Osteoblast (primary cell): ENCODE measurements at regions not wholly inside any gene's neighbourhood (a gene's known extent, or its start where the extent isn't known, plus 50 kb on each side); places are given as distances from the start of the nearest gene placed in this dataset.

Source experiments
- DNase-seq: peaks from one replicate; pipeline ENCODE4 v3.0.0; 2011; ENCODE audit warnings: low spot score, mixed read lengths; ENCODE audit not compliant: insufficient read length; ENCODE audit errors: missing footprints
- H2AFZ ChIP-seq: 2 replicates; pipeline ENCODE4 v1.6.0; 2011; ENCODE audit warnings: mild to moderate bottlenecking, low read length
- H3K27ac ChIP-seq: 2 replicates; pipeline ENCODE4 v1.5.1; 2011; ENCODE audit warnings: mild to moderate bottlenecking, low read depth, low read length, moderate library complexity
- H3K27me3 ChIP-seq: 2 replicates; pipeline ENCODE4 v1.6.0; 2012; ENCODE audit warnings: mild to moderate bottlenecking, control low read depth, inconsistent platforms, low read length, moderate library complexity; ENCODE audit not compliant: insufficient read depth
- H3K36me3 ChIP-seq: 2 replicates; pipeline ENCODE4 v1.5.1; 2011; ENCODE audit warnings: mild to moderate bottlenecking, low read length, control low read depth, moderate library complexity; ENCODE audit not compliant: insufficient read depth
- H3K4me1 ChIP-seq: 2 replicates; pipeline ENCODE4 v1.5.1; 2011; ENCODE audit warnings: mild to moderate bottlenecking, low read length, control low read depth, moderate library complexity; ENCODE audit not compliant: insufficient read depth
- H3K4me2 ChIP-seq: 2 replicates; pipeline ENCODE4 v1.6.0; 2011; ENCODE audit warnings: mild to moderate bottlenecking, low read length; ENCODE audit not compliant: insufficient read depth
- H3K4me3 ChIP-seq: fragments of 200-600 bp; sonication (generic); 3 replicates; pipeline ENCODE4 v1.5.1; 2012; ENCODE audit warnings: mild to moderate bottlenecking, low read length, inconsistent platforms; ENCODE audit not compliant: insufficient read depth
- H3K79me2 ChIP-seq: 2 replicates; pipeline ENCODE4 v1.6.0; 2012; ENCODE audit warnings: mild to moderate bottlenecking, low read length, control low read depth, inconsistent platforms; ENCODE audit not compliant: insufficient read depth
- H3K9me3 ChIP-seq: 2 replicates; pipeline ENCODE4 v1.5.1; 2011; ENCODE audit warnings: low read depth, low read length, control low read depth
- H4K20me1 ChIP-seq: 2 replicates; pipeline ENCODE4 v1.6.0; 2012; ENCODE audit warnings: mild to moderate bottlenecking, low read length, control low read depth; ENCODE audit not compliant: insufficient read depth
- TF ChIP-seq, protein P1 (sequence below): IDR thresholded peaks from 2 replicates; pipeline ENCODE4 v1.5.1; 2011; ENCODE audit warnings: mild to moderate bottlenecking, low read depth, low read length, moderate library complexity; ENCODE audit errors: extremely low read depth

DNA sequence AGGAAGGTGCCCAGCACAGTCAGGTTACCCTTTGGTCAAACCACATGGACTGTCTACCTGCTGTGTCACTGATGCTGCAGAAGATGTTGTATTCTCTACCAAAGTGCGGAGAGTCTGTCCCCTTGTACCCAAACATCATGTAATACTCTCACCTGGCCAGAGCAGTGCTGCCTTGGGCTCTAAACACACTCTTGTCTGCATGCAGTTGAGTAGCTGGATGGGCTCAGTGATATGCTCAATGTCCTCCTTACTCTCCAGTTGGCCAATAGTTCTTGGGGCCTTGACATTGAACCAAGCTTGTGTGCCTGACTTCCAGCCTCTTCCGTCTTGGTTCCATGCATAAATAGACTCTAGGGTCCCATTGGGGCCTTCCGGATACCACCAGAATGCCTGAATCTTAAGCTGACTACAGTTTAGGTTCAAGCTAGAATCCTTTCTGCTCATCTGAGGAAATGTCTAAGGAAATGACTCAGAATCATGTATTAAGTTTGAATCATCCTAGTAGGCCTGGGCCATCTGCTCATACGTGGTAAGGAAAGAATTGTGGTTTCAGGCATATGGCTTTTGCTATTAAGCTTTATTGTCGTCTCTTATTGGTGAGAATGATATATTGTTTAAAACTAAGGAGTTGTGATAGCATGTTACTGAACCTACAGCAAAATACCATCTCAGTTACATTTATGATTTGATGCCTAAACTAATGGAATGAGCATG lies 118.0 kb downstream of the OTUD1 start:
- H2AFZ ChIP-seq: no peak overlapping the region
- H3K79me2 ChIP-seq: no peaks in the 10 kb centered on the region
- H3K36me3 ChIP-seq: no peaks in the 10 kb centered on the region
- no peaks in the 10 kb centered on the region for H3K27me3 ChIP-seq
- H3K4me3 ChIP-seq: no peak overlapping the region
- DNase-seq: no peak
- H4K20me1 ChIP-seq: no peaks in the 10 kb centered on the region
- H3K27ac ChIP-seq: no peak overlapping the region
- H3K9me3 ChIP-seq: no peaks in the 10 kb centered on the region
- no peaks in the 10 kb centered on the region for H3K4me1 ChIP-seq
- TF ChIP-seq, protein P1, sequence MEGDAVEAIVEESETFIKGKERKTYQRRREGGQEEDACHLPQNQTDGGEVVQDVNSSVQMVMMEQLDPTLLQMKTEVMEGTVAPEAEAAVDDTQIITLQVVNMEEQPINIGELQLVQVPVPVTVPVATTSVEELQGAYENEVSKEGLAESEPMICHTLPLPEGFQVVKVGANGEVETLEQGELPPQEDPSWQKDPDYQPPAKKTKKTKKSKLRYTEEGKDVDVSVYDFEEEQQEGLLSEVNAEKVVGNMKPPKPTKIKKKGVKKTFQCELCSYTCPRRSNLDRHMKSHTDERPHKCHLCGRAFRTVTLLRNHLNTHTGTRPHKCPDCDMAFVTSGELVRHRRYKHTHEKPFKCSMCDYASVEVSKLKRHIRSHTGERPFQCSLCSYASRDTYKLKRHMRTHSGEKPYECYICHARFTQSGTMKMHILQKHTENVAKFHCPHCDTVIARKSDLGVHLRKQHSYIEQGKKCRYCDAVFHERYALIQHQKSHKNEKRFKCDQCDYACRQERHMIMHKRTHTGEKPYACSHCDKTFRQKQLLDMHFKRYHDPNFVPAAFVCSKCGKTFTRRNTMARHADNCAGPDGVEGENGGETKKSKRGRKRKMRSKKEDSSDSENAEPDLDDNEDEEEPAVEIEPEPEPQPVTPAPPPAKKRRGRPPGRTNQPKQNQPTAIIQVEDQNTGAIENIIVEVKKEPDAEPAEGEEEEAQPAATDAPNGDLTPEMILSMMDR: no peak
- no peak overlapping the region for H3K4me2 ChIP-seq

DNA sequence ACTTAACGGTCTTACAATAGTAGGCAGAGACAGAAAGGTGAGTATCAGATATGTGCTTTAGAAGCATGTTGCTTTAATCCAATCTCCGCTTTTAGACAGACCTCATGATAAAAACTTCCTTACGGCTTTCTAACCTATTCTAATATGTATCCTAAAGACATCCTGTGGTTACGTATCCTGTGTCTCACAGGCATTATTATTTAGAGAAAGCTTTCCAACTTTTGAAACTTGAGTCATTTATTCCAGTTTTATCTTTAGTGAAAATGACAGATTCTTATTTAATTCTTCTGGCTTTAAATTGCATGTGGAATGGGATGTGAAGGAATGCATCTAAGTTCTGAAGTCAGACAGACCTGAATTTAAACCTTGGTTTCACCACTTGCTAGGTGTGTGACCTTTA lies 118.9 kb downstream of the OTUD1 start:
- Histone ChIP-seq H3K79me2 (no peaks in the 10 kb centered on the region), H3K27me3 (no peaks in the 10 kb centered on the region), H4K20me1 (no peaks in the 10 kb centered on the region), H2AFZ (no peak overlapping the region), H3K36me3 (no peaks in the 10 kb centered on the region), H3K4me3 (no peak overlapping the region), H3K9me3 (no peaks in the 10 kb centered on the region), H3K4me1 (no peaks in the 10 kb centered on the region), H3K27ac (no peak overlapping the region), H3K4me2 (no peak overlapping the region)
- TF ChIP-seq, protein P1: no peak
- no peak for DNase-seq

DNA sequence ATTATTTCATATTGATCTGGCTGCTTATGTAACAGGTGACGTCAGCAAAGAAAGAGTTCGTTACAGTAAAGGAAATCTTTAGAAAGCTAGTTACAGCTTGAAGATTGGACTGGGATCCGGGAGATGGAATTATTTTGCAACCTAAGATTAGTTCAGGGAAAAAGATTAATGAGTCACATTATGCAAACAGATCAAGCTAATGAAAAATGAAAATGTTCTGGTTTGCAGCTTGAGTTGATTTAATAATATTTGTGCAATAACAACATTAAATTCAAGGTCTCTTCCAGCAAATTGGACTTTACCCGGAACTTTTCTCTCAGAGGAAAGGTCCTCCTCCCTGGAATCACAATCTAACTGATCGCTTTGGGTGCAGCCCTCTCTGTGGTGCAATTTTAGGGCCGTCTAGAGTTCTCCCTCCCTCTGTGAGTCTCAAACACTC lies 119.5 kb downstream of the OTUD1 start:
- Histone ChIP-seq H3K27ac (no peak overlapping the region), H4K20me1 (no peaks in the 10 kb centered on the region), H3K4me1 (no peaks in the 10 kb centered on the region), H3K36me3 (no peaks in the 10 kb centered on the region), H3K4me3 (no peak overlapping the region), H3K4me2 (no peak overlapping the region), H2AFZ (no peak overlapping the region), H3K27me3 (no peaks in the 10 kb centered on the region), H3K9me3 (no peaks in the 10 kb centered on the region), H3K79me2 (no peaks in the 10 kb centered on the region)
- TF ChIP-seq, protein P1: no peak
- DNase-seq: no peak

DNA sequence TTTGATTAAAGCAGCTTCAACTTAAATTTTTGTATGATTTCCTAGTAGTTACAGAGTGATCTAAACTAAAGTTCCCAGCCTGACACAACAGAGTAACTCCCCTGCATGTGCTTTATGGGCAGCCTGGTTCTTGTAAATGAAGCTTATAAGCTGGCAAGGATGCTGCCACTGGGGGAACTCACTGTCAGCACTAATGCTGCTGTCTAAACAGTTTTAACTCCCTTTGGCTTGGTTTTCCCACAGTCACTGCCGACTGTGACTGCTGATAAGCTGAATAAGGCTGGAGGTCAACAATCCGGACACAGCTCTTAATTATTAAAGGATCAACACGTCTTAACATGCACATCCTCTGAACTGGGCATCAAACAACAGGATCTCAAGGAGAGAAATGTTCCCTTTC lies 130.1 kb downstream of the OTUD1 start:
- no peak overlapping the region for H3K27ac ChIP-seq
- H3K9me3 ChIP-seq: peaks cover 2% of the 10 kb centered on the region
- TF ChIP-seq, protein P1: no peak
- no peaks in the 10 kb centered on the region for H3K27me3 ChIP-seq
- H3K4me1 ChIP-seq: no peaks in the 10 kb centered on the region
- H3K79me2 ChIP-seq: no peaks in the 10 kb centered on the region
- no peak overlapping the region for H2AFZ ChIP-seq
- no peak overlapping the region for H3K4me2 ChIP-seq
- no peaks in the 10 kb centered on the region for H3K36me3 ChIP-seq
- no peaks in the 10 kb centered on the region for H4K20me1 ChIP-seq
- DNase-seq: no peak
- no peak overlapping the region for H3K4me3 ChIP-seq
